Activated B cell treated with CpG ODN at 0.5 μM for 24 hours (primary cell): ENCODE measurements at regions not wholly inside any gene's neighbourhood (a gene's known extent, or its start where the extent isn't known, plus 50 kb on each side); places are given as distances from the start of the nearest gene placed in this dataset.

Experiments used
- ATAC-seq: fragments of 200-7000 bp; cut with Tn5 transposase; one replicate; pipeline ENCODE4 v1.10.0; 2021; ENCODE audit warnings: low read depth, mild to moderate bottlenecking, moderate library complexity
- CTCF ChIA-PET: fragments of 350-600 bp; sonication (Branson Sonifier 250); formaldehyde crosslinking; loops from one replicate; lab custom pipeline; 2021; ENCODE audit warnings: antibody characterized with exemption; lab: Charles Lee
- POLR2A ChIA-PET: fragments of 350-600 bp; sonication (Branson Sonifier 250); formaldehyde crosslinking; loops from one replicate; lab custom pipeline; 2021; ENCODE audit warnings: antibody characterized with exemption; lab: Charles Lee
- DNase-seq: peaks from one replicate; pipeline ENCODE4 v3.0.0; 2022
- H3K27ac Mint-ChIP-seq: one replicate; pipeline ENCODE4 v1.8.0; 2020; ENCODE audit warnings: mixed read lengths
- H3K27me3 Mint-ChIP-seq: one replicate; pipeline ENCODE4 v1.8.0; 2021; ENCODE audit warnings: mixed read lengths
- H3K36me3 Mint-ChIP-seq: one replicate; pipeline ENCODE4 v1.8.0; 2021; ENCODE audit warnings: low read depth, mixed read lengths
- H3K4me1 Mint-ChIP-seq: one replicate; pipeline ENCODE4 v1.8.0; 2021; ENCODE audit warnings: mixed read lengths
- H3K4me3 Mint-ChIP-seq: one replicate; pipeline ENCODE4 v1.8.0; 2020; ENCODE audit warnings: mild to moderate bottlenecking, mixed read lengths
- H3K9me3 Mint-ChIP-seq: one replicate; pipeline ENCODE4 v1.8.0; 2020; ENCODE audit warnings: mixed read lengths
- intact Hi-C: fragments of 100-400 bp; cut with micrococcal nuclease; formaldehyde crosslinking; loops from one replicate; pipeline ENCODE4 v1.15.1; 2024
- TF ChIP-seq, protein P1 (sequence below): fragments of 200-600 bp; IDR thresholded peaks from one replicate; pipeline ENCODE4 v1.8.0; 2022; ENCODE audit warnings: antibody characterized with exemption, mild to moderate bottlenecking

DNA sequence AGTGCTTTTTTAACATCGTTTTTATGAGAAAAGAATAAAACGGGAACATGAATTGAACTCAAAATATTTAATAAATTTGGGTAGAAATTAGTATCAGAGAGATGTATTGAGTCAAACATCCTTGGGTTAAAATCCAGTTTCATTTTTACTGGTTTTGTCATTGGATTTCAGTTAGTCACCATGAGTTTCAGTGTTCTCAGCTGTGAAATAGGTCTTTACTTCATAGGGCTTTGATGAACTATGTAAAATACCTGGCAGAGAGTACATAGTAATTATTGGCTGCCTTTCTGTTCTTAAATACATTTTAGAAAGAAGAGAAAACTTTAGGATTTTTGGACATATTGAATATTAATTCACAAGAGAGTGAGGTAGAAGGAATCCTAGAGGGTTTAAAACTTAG, 105.8 kb downstream of the TANC2 start:
- Mint-ChIP-seq H3K36me3 (no peaks in the 10 kb centered on the region), H3K4me3 (no peak overlapping the region), H3K4me1 (peaks cover 5% of the 10 kb centered on the region), H3K27ac (no peak overlapping the region), H3K27me3 (no peaks in the 10 kb centered on the region), H3K9me3 (no peaks in the 10 kb centered on the region)
- ATAC-seq (no peak), DNase-seq (no peak)
- POLR2A ChIA-PET: no interaction called here
- intact Hi-C loops: no loop called here
- TF ChIP-seq, protein P1, sequence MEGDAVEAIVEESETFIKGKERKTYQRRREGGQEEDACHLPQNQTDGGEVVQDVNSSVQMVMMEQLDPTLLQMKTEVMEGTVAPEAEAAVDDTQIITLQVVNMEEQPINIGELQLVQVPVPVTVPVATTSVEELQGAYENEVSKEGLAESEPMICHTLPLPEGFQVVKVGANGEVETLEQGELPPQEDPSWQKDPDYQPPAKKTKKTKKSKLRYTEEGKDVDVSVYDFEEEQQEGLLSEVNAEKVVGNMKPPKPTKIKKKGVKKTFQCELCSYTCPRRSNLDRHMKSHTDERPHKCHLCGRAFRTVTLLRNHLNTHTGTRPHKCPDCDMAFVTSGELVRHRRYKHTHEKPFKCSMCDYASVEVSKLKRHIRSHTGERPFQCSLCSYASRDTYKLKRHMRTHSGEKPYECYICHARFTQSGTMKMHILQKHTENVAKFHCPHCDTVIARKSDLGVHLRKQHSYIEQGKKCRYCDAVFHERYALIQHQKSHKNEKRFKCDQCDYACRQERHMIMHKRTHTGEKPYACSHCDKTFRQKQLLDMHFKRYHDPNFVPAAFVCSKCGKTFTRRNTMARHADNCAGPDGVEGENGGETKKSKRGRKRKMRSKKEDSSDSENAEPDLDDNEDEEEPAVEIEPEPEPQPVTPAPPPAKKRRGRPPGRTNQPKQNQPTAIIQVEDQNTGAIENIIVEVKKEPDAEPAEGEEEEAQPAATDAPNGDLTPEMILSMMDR: no peak
- CTCF ChIA-PET: no interaction called here

DNA sequence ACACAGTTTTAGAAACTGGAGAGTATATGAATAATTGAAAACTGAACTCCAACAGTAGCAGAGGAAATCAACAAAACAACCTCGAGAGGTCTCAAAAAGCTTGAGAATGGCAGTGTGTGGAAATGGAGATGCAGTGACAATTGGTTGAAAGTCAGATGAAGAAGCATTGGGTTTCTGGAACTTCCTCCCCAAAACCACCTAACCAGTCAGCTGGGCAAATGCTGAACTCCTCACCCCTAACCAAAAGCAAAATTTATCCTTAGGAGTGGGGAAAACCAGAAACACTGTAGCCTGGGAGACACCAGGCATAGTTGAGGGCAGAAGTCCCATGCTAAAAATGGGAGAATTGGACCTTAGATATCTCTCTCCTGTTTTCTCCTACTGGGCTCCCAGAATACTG, 109.9 kb downstream of the TANC2 start:
- ChIA-PET CTCF (no interaction called here), POLR2A (no interaction called here)
- H3K4me1 Mint-ChIP-seq: peaks cover 5% of the 10 kb centered on the region
- H3K4me3 Mint-ChIP-seq: no peak overlapping the region
- H3K9me3 Mint-ChIP-seq: no peaks in the 10 kb centered on the region
- intact Hi-C loops: no loop called here
- no peak for ATAC-seq
- TF ChIP-seq, protein P1: no peak
- no peaks in the 10 kb centered on the region for H3K27me3 Mint-ChIP-seq
- no peaks in the 10 kb centered on the region for H3K36me3 Mint-ChIP-seq
- no peak for DNase-seq
- H3K27ac Mint-ChIP-seq: no peak overlapping the region

DNA sequence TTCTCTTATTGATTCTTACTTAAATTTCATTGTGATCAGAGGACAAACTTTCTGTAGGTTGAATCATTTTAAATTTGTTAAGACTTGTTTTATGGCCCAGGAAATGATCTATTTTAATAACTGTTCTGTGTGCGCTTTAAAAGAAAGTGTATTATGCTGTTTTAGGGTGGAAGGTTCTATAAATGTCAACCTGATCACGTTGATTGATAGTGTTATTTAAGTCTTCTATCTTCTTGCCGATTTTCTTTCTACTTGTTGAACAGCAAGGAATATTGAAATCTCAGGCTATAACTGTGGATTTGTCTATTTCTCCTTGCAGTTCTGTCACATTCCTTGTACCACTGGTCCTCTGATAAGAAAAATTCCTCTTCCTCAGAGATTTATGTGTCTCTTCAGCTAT, 112.7 kb downstream of the TANC2 start:
- ATAC-seq: no peak
- Mint-ChIP-seq H3K4me1 (peaks cover 5% of the 10 kb centered on the region), H3K27ac (no peak overlapping the region), H3K4me3 (no peak overlapping the region), H3K36me3 (no peaks in the 10 kb centered on the region), H3K9me3 (no peaks in the 10 kb centered on the region), H3K27me3 (no peaks in the 10 kb centered on the region)
- intact Hi-C loops: no loop called here
- TF ChIP-seq, protein P1: no peak
- CTCF ChIA-PET: no interaction called here
- POLR2A ChIA-PET: no interaction called here
- no peak for DNase-seq

DNA sequence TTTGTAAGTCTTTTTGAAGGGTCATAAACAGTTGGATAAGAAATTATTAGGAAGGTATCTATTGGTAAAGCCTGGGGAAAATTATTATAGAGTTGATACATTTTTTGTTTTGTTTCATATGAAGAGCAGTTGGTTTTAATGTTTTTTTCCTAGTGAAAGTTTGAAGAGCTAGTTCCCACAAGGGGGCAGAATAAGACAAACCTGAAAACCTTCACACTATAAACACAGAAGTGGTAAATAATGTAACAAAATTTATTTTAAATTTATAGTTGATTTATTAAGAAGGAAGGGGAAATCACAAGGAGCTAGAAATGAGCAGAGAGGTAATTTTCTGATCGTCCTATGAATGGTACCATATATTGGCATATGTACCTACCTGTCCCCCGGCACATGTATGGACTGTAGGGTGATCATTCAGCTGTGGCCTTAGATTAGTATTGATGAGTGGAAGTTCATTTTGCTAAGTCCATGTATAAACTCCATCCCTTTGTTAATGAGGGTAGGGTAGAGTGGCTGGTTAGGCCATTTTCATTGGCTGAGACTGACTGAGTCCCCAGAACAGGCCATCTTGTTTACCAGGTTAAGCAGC, 116.3 kb downstream of the TANC2 start:
- Mint-ChIP-seq H3K4me1 (no peaks in the 10 kb centered on the region), H3K9me3 (peaks cover 3% of the 10 kb centered on the region), H3K27me3 (no peaks in the 10 kb centered on the region), H3K36me3 (no peaks in the 10 kb centered on the region), H3K27ac (no peak overlapping the region), H3K4me3 (no peak overlapping the region)
- DNase-seq (no peak), ATAC-seq (no peak)
- intact Hi-C loops: loop anchor here (1.0 to 5.0 kb wide), 2 partner anchors 324 to 380 kb away; no protein-coding TSS in a partner anchor
- CTCF ChIA-PET: interaction anchor here (0.8 to 5.0 kb wide), 5 partner anchors 11 to 328 kb away, joined by 3 to 81 read pairs (median 3); no protein-coding TSS in a partner anchor
- TF ChIP-seq, protein P1: no peak
- POLR2A ChIA-PET: interaction anchor here (0.5 to 0.7 kb wide), 2 partner anchors 488 to 1777 kb away, joined by 4 read pairs; no protein-coding TSS in a partner anchor

DNA sequence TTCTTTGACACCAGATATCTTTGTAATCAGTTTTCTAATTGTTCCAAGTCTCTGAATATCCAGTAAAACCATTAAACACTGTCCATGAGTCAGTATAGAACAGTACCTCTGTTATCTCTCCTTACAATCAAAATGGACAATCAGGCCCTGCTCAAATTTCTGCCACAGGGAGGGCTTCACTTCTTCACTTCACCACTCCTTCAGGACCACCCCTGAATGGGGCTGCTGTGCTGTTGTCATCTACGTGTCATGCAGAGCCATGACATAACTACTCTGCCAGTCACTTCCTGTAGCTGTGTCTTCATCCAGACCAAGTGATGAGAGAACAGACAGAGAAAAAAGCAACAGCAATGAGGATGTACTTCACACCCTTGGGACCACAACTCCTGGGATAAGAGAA, 116.9 kb downstream of the TANC2 start:
- H3K27me3 Mint-ChIP-seq: no peaks in the 10 kb centered on the region
- intact Hi-C loops: loop anchor here (1.0 to 5.0 kb wide), 2 partner anchors 323 to 381 kb away; no protein-coding TSS in a partner anchor
- H3K9me3 Mint-ChIP-seq: peaks cover 3% of the 10 kb centered on the region
- no peaks in the 10 kb centered on the region for H3K4me1 Mint-ChIP-seq
- TF ChIP-seq, protein P1: no peak
- CTCF ChIA-PET: interaction anchor here (1.0 to 5.0 kb wide), 3 partner anchors 10 to 323 kb away, joined by 3 to 81 read pairs (median 4); no protein-coding TSS in a partner anchor
- POLR2A ChIA-PET: no interaction called here
- no peaks in the 10 kb centered on the region for H3K36me3 Mint-ChIP-seq
- DNase-seq (no peak), ATAC-seq (no peak)
- no peak overlapping the region for H3K27ac Mint-ChIP-seq
- no peak overlapping the region for H3K4me3 Mint-ChIP-seq
